ENCODE measurements at regions not wholly inside any gene's neighbourhood (a gene's known extent, or its start where the extent isn't known, plus 50 kb on each side); places are given as distances from the start of the nearest gene placed in this dataset.

- DNase-seq (ENCODE audit: low read depth, low spot score) = no peak
- in situ Hi-C loops (cut with HindIII; ENCODE audit: low pct_unique_long_range_greater_than_20kb, low sequenced_read_pairs) = no loop called here
Measured at GRCh38 chr12:118842866-118843265, 138.5 kb upstream of the SRRM4 start.

DNA sequence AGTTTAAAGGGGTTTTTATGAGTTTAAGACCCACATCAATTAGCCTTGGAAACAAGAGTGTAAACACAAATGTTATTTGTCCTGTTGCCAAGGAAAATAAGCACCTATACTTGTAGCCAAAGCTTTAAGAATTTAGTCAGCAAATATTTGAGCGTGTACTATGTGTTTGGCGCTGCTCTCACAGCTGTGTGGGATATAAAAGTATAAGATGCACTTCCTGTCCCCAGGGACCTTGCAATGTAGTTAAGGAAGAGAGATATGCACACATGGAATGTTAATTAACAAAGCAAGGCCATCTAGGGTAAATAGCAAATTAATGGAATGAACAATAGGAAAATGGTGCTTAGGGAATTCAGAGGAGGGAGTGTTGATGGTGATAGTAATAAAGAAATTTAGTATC is 134.9 kb upstream of the SRRM4 start:
- in situ Hi-C loops (cut with HindIII; ENCODE audit: low pct_unique_long_range_greater_than_20kb, low sequenced_read_pairs) = no loop called here
- no peak for DNase-seq (ENCODE audit: low read depth, low spot score)

GRCh38 chr12:118850244-118850825 is 131.0 kb upstream of the SRRM4 start:
- DNase-seq (ENCODE audit: low read depth, low spot score) = peak; percentile 73
- in situ Hi-C loops (cut with HindIII; ENCODE audit: low pct_unique_long_range_greater_than_20kb, low sequenced_read_pairs) = no loop called here

- in situ Hi-C loops (cut with HindIII; ENCODE audit: low pct_unique_long_range_greater_than_20kb, low sequenced_read_pairs) = no loop called here
Measured at GRCh38 chr12:118851891-118852290, 129.4 kb upstream of the SRRM4 start.

GRCh38 chr12:118853634-118854033 is 127.7 kb upstream of the SRRM4 start:
- no peak for DNase-seq (ENCODE audit: low read depth, low spot score)
- in situ Hi-C loops (cut with HindIII; ENCODE audit: low pct_unique_long_range_greater_than_20kb, low sequenced_read_pairs) = no loop called here

More at GRCh38 chr12:118851891-118852290, 129.4 kb upstream of the SRRM4 start:
- DNase-seq (ENCODE audit: low read depth, low spot score) = no peak

- DNase-seq (ENCODE audit: low read depth, low spot score) = no peak
- in situ Hi-C loops (cut with HindIII; ENCODE audit: low pct_unique_long_range_greater_than_20kb, low sequenced_read_pairs) = no loop called here
Measured at GRCh38 chr12:118855858-118856257, 125.5 kb upstream of the SRRM4 start.

DNA sequence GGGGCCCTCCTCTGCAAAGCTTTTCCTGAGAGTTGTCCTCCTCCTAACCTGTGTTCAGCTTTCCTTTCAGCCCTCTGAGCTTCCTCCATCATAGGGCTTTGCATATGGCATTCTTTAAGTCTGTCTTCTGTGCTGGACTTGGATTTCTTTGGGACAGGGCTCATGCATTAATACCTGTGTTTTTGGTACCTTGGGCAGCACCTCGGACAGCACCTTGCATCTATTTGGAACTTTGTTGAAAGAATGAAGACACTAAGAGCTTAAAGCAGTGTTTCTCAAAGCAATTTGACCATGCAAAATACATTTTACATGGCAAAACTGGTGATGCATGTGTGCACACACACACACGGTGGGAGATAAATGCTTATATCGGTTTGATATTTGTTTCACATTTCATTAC is 115.0 kb upstream of the SRRM4 start:
- no peak for DNase-seq (ENCODE audit: low read depth, low spot score)
- in situ Hi-C loops (cut with HindIII; ENCODE audit: low pct_unique_long_range_greater_than_20kb, low sequenced_read_pairs) = no loop called here

- in situ Hi-C loops (cut with HindIII; ENCODE audit: low pct_unique_long_range_greater_than_20kb, low sequenced_read_pairs) = no loop called here
- no peak for DNase-seq (ENCODE audit: low read depth, low spot score)
Measured at GRCh38 chr12:118870551-118870950, 110.8 kb upstream of the SRRM4 start.

GRCh38 chr12:118874698-118875548 is 106.4 kb upstream of the SRRM4 start:
- in situ Hi-C loops (cut with HindIII; ENCODE audit: low pct_unique_long_range_greater_than_20kb, low sequenced_read_pairs) = no loop called here
- DNase-seq (ENCODE audit: low read depth, low spot score) = peak; percentile 24

- DNase-seq (ENCODE audit: low read depth, low spot score) = peak; percentile 87
- in situ Hi-C loops (cut with HindIII; ENCODE audit: low pct_unique_long_range_greater_than_20kb, low sequenced_read_pairs) = no loop called here
Measured at GRCh38 chr12:118880720-118881493, 100.4 kb upstream of the SRRM4 start.

GRCh38 chr12:118884226-118884625 is 97.1 kb upstream of the SRRM4 start:
- peak; percentile 94 for DNase-seq (ENCODE audit: low read depth, low spot score)
- in situ Hi-C loops (cut with HindIII; ENCODE audit: low pct_unique_long_range_greater_than_20kb, low sequenced_read_pairs) = no loop called here

DNA sequence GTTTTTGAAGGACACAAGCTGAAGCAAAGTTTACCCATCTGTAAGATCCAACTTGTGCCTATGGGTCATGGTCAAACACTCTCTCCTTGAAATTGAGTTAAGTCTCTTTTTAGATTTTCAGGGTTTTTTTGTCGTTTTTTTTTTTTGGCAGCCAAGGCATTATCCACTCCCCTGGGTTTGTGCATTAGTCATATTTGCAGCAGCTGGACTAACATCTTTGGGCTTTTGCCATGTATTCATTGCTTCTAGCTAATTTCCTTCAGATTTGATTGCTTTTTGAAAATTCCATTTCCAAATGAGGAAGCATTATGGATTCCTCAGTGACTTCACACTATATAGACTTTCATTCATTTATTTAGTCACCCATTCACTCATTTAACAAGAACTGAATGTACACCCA is 80.3 kb upstream of the SRRM4 start:
- no peak for DNase-seq (ENCODE audit: low read depth, low spot score)
- in situ Hi-C loops (cut with HindIII; ENCODE audit: low pct_unique_long_range_greater_than_20kb, low sequenced_read_pairs) = no loop called here

DNA sequence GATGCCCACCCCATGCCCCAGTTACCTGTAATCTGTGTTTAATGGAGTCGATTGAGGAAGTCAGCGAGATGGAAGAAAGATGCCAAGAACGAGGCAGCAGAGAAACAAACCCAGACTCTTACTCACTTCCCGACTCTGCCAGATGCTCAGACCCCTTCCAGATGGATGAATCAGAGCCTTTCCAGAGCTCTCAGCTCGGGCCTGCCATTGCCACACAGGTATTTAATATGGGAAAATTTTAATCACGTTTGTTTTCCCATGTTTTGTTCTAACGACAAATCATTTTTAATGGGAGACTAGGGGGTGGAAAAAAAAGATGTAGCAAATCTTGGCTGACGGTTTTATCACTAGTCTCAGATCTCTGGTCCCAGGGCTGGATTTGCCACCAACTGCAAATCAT is 72.5 kb upstream of the SRRM4 start:
- no peak for DNase-seq (ENCODE audit: low read depth, low spot score)
- in situ Hi-C loops (cut with HindIII; ENCODE audit: low pct_unique_long_range_greater_than_20kb, low sequenced_read_pairs) = no loop called here

- in situ Hi-C loops (cut with HindIII; ENCODE audit: low pct_unique_long_range_greater_than_20kb, low sequenced_read_pairs) = no loop called here
- DNase-seq (ENCODE audit: low read depth, low spot score) = no peak
Measured at GRCh38 chr12:118912697-118913270, 68.6 kb upstream of the SRRM4 start.

DNA sequence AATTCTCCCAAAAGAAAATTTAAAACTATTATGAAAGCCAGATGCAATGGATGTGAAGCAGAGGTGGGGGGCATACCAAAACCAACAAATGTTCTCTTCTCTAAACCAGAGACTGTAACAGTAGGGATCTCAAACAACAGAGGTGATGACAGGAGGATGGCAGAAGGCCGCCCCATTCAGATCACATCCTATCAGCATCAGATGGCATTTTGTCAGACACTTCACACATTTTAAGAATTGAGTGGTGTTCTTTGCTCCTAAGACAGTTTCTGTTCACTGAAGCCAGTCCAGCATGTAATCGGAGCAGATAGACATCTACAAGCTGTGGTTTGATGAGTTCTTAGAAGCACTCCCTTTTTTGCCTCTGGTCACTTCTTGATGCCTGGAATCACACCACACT is 59.6 kb upstream of the SRRM4 start:
- in situ Hi-C loops (cut with HindIII; ENCODE audit: low pct_unique_long_range_greater_than_20kb, low sequenced_read_pairs) = no loop called here
- DNase-seq (ENCODE audit: low read depth, low spot score) = no peak

- in situ Hi-C loops (cut with HindIII; ENCODE audit: low pct_unique_long_range_greater_than_20kb, low sequenced_read_pairs) = no loop called here
Measured at GRCh38 chr12:118922405-118922804, 58.9 kb upstream of the SRRM4 start.

DNA sequence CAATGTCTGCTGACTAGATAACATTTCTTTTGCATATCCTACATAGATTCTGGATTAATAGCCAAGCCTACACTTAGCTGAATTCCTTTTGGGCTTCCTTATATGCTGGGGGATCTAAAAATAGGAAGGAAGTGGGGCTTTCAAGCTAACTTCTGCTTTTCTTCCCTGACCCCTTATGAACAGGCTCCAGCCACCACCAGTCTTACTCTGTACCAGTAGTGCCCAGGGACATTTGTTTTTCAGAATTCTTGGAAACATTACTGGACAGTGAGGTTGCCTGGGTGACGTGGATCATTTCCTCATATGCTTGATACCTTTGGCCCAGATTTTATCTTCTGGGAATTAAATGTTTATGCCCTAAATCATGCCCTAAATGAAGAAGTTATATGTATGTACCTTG is 55.9 kb upstream of the SRRM4 start:
- in situ Hi-C loops (cut with HindIII; ENCODE audit: low pct_unique_long_range_greater_than_20kb, low sequenced_read_pairs) = no loop called here
- DNase-seq (ENCODE audit: low read depth, low spot score) = no peak

More at GRCh38 chr12:118922405-118922804, 58.9 kb upstream of the SRRM4 start:
- DNase-seq (ENCODE audit: low read depth, low spot score) = peak; percentile 17

GRCh38 chr12:118925826-118926225 is 55.5 kb upstream of the SRRM4 start:
- in situ Hi-C loops (cut with HindIII; ENCODE audit: low pct_unique_long_range_greater_than_20kb, low sequenced_read_pairs) = no loop called here
- no peak for DNase-seq (ENCODE audit: low read depth, low spot score)
